Heart right ventricle (tissue), 16 donors: ENCODE measurements at regions not wholly inside any gene's neighbourhood (a gene's known extent, or its start where the extent isn't known, plus 50 kb on each side); places are given as distances from the start of the nearest gene placed in this dataset.

Source experiments
- ATAC-seq, 8 donors: fragments of 200-7000 bp; cut with Tn5 transposase; one replicate each; pipeline ENCODE4 v1.9.1; 2020; ENCODE audit warnings: mild to moderate bottlenecking in 8 of 8, moderate library complexity in 8 of 8, moderate number of reproducible peaks in 1 of 8
- DNase-seq, 2 donors: peaks; one replicate each; pipeline ENCODE4 v3.0.0-alpha.2; 2020
- H3K27ac ChIP-seq, 10 donors: fragments of 200-600 bp; sonication (generic) in 2 of 10; one replicate each; pipeline versions ENCODE4 v1.5.0 to v1.8.0; 2020 to 2022; ENCODE audit warnings: mild to moderate bottlenecking in 3 of 10
- H3K27me3 ChIP-seq, 7 donors: fragments of 200-600 bp; one replicate each; pipeline ENCODE4 v1.8.0; 2021 to 2022; ENCODE audit warnings: mild to moderate bottlenecking in 2 of 7
- H3K36me3 ChIP-seq, 9 donors: fragments of 200-600 bp; sonication (generic) in 1 of 9; one replicate each; pipeline versions ENCODE4 v1.5.0 to v1.8.0; 2020 to 2022; ENCODE audit warnings: mild to moderate bottlenecking in 2 of 9
- H3K4me1 ChIP-seq, 9 donors: fragments of 200-600 bp; sonication (generic) in 1 of 9; one replicate each; pipeline versions ENCODE4 v1.5.0 to v1.8.0; 2020 to 2022; ENCODE audit warnings: mild to moderate bottlenecking in 4 of 9
- H3K4me3 ChIP-seq, 10 donors: fragments of 200-600 bp; sonication (generic) in 2 of 10; one replicate each; pipeline versions ENCODE4 v1.5.0 to v1.8.0; 2020 to 2022; ENCODE audit warnings: mild to moderate bottlenecking in 7 of 10, moderate library complexity in 2 of 10
- H3K9me3 ChIP-seq, 11 donors: fragments of 200-600 bp in 10 of 11; sonication (generic) in 2 of 11; one replicate each; pipeline versions ENCODE4 v1.5.0 to v1.8.0; 2013 to 2022; ENCODE audit warnings: mild to moderate bottlenecking in 2 of 11, control low read depth in 1 of 11, moderate library complexity in 1 of 11
- CTCF ChIP-seq, 9 donors: fragments of 200-600 bp; sonication (generic) in 2 of 9; IDR thresholded peaks; one replicate each; pipeline versions ENCODE4 v1.5.0 to v1.8.0; 2021 to 2022; ENCODE audit warnings: antibody characterized with exemption in 9 of 9, mild to moderate bottlenecking in 5 of 9, moderate library complexity in 1 of 9
- WGBS, 2 donors: extraction: QIAGEN DNeasy Blood & Tissue Kit; methylation state at CpG; one replicate each; pipeline ENCODE4 v1.1.7; 2013; ENCODE audit warnings: inconsistent platforms in 1 of 2; 5-methylcytosine and 5-hydroxymethylcytosine counted together
- intact Hi-C, 10 donors: fragments of 100-400 bp; cut with DNase I; formaldehyde crosslinking; loops; one replicate each; pipeline versions ENCODE4 v1.11.1 to v1.14.2; 2022
- donor health status: Arrhythmogenic right ventricular cardiomyopathy.
- donor health status: ischemic (EF 13 %, LVEDD 7.1; RV severe dilation, severe dysfunction).
- donor health status: healthy with polysubstance abuse.
- donor health status: DM: no; HTN: yes; CAD: no.
- donor health status: DM: no; HTN: no; CAD: no.
- donor health status: ischemic (EF 25% LVEDD 6.9; RV normal size, moderate dysfunction).
- donor health status: ischemic (EF 25% LVEDD 5.7; RV mildly dilated, moderate dysfunction).
- donor health status: healthy.
- donor health status: DM: yes; HTN: yes; CAD: no.
- donor health status: Ischemic cardiomyopathy.
- donor health status: ischemic (EF 35%, LVEDD 5.7; RV mildly dilated, moderate dysfunction).
- donor health status: nonischemic (EF 11% LVEDD 7.7; RV severe dilation, severe dysfunction).
- donor health status: DM: yes; HTN: yes; CAD: no.
- donor health status: PGD.
- donor health status: ischemic (EF 29% LVEDD 5.4; RV normal size, mild dysfunction).
- donor health status: nonischemic (EF 23%, LVEDD 6.1; RV moderate dilation, normal function).

GRCh38 chr4:96486563-96486962 lies 646.7 kb downstream of the PDHA2 start:
- no peak for TF ChIP-seq CTCF (IDR thresholded peaks at IDR 0.05)
- Histone ChIP-seq H3K4me1 (no peaks in the 10 kb centered on the region), H3K36me3 (no peaks in the 10 kb centered on the region), H3K27me3 (no peaks in the 10 kb centered on the region), H3K27ac (no peak overlapping the region), H3K4me3 (no peak overlapping the region), H3K9me3 (peaks cover 0 to 15% (median 0%) of the 10 kb centered on the region in 11 donors)
- DNase-seq: no peak
- no peak for ATAC-seq
- intact Hi-C loops: no loop called here

DNA sequence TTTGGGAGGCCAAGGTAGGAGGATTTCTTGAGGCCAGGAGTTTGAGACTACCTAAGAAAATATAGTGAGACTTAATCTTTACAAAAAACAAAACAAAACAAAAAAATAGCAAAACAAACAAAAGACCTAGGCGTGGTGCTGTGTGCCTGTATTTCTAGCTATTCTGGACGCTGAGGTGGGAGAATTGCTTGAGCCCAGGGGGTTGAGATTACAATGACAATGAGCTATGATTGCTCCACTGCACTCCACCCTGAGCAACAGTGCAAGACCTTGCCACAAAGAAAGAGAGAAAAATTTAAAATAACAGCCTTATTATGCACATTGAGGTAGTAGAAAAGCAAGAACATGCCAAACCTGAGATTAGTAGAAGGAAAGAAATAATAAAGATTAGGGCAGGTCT lies 657.7 kb downstream of the PDHA2 start:
- ATAC-seq: no peak
- no peak overlapping the region for H3K4me3 ChIP-seq

GRCh38 chr4:96504386-96504785 lies 664.5 kb downstream of the PDHA2 start:
- no peaks in the 10 kb centered on the region for H3K36me3 ChIP-seq
- H3K27ac ChIP-seq: no peak overlapping the region
- H3K27me3 ChIP-seq: no peaks in the 10 kb centered on the region
- ATAC-seq (no peak), DNase-seq (no peak)
- H3K9me3 ChIP-seq: no peaks in the 10 kb centered on the region
- no peak for TF ChIP-seq CTCF (IDR thresholded peaks at IDR 0.05)
- no peaks in the 10 kb centered on the region for H3K4me1 ChIP-seq
- intact Hi-C loops: no loop called here
- no peak overlapping the region for H3K4me3 ChIP-seq
- WGBS, 2 donors: 56 to 71% methylated on average over 5 of the region's 5 CpGs

More for the DNA sequence above, 657.7 kb downstream of the PDHA2 start:
- no peaks in the 10 kb centered on the region for H3K4me1 ChIP-seq
- no peaks in the 10 kb centered on the region for H3K27me3 ChIP-seq
- WGBS, 2 donors: 47 to 71% methylated on average over 2 of the region's 2 CpGs
- no peak for DNase-seq
- H3K27ac ChIP-seq: no peak overlapping the region
- H3K9me3 ChIP-seq: peaks cover 0 to 43% (median 17%) of the 10 kb centered on the region in 11 donors
- H3K36me3 ChIP-seq: no peaks in the 10 kb centered on the region
- TF ChIP-seq CTCF (IDR thresholded peaks at IDR 0.05): no peak
- intact Hi-C loops: no loop called here

DNA sequence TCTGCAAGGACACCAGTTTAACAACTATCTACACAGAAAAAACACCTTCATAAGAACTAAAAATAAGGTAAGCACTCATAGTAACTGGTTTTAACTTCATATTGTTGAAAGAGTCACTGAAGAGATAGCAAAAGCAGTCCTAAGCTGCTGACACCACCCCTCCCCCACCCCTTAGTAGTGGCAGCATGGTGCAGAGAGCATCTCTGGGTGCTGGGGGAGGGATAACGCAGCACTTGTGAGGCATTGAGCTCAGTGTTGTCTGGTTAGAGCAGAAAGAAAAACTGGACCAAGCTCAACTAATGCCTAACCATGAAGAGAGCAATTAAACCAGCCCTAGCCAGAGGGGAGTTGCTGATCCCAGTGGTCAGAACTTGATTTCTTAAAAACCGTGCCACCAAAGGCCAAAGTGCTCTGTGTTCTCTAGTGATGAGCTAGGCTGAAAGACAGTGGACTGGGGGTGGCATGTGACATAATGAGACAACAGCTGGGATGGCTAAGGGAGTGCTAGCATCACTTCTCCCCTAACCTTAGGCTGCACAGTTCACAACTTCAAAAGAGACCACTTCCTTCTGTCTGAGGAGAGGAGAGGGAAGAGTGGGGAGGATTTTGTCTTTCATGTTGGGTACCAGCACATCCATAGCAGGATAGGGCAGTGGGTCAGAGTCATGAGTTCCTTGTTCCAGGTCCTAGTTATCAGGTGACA lies 669.3 kb downstream of the PDHA2 start:
- Histone ChIP-seq H3K4me1 (no peaks in the 10 kb centered on the region), H3K27ac (no peak overlapping the region), H3K27me3 (no peaks in the 10 kb centered on the region), H3K36me3 (no peaks in the 10 kb centered on the region), H3K9me3 (peaks cover 0 to 22% (median 6%) of the 10 kb centered on the region in 11 donors), H3K4me3 (no peak overlapping the region)
- DNase-seq (no peak), ATAC-seq (no peak)
- intact Hi-C loops: no loop called here
- no peak for TF ChIP-seq CTCF (IDR thresholded peaks at IDR 0.05)
- 70 to 79% methylated on average over 2 of the region's 2 CpGs for WGBS, 2 donors
